Right atrium auricular region (tissue), 2 donors: ENCODE measurements at regions not wholly inside any gene's neighbourhood (a gene's known extent, or its start where the extent isn't known, plus 50 kb on each side); places are given as distances from the start of the nearest gene placed in this dataset.
A peak's percentile ranks its signal among the peaks of the same experiment; 100 is the strongest.
"Not testable (repeated sequence)": the region's sequence is repeated elsewhere in the genome, so short reads cannot be mapped to it uniquely, and the experiment has no call there.

ENCODE experiments used
- DNase-seq: peaks from one replicate; pipeline ENCODE4 v3.0.0-alpha.2; 2019; ENCODE audit warnings: low spot score
- H3K27ac ChIP-seq, 2 donors: fragments of 200-600 bp; sonication (generic); 1 replicate in 1 of 2; 2 replicates in 1 of 2; pipeline ENCODE4 v1.5.1; 2016 to 2019
- H3K27me3 ChIP-seq, 2 donors: fragments of 200-600 bp; sonication (generic); one replicate each; pipeline versions ENCODE4 v1.5.1 to v1.6.0; 2017 to 2019
- H3K36me3 ChIP-seq: fragments of 200-600 bp; sonication (generic); one replicate; pipeline ENCODE4 v1.5.1; 2016
- H3K4me1 ChIP-seq, 2 donors: fragments of 200-600 bp; sonication (generic); one replicate each; pipeline versions ENCODE4 v1.5.1 to v1.6.0; 2017 to 2019
- H3K4me3 ChIP-seq, 2 donors: fragments of 200-600 bp; sonication (generic); 1 replicate in 1 of 2; 2 replicates in 1 of 2; pipeline ENCODE4 v1.5.1; 2017 to 2019; ENCODE audit warnings: mild to moderate bottlenecking in 1 of 2, moderate library complexity in 1 of 2
- H3K9me3 ChIP-seq, 2 donors: fragments of 200-600 bp; sonication (generic); one replicate each; pipeline ENCODE4 v1.5.1; 2019
- CTCF ChIP-seq, 2 donors: fragments of 200-600 bp; sonication (generic); IDR thresholded peaks; one replicate each; pipeline ENCODE4 v1.5.1; 2019; ENCODE audit warnings: antibody characterized with exemption in 2 of 2

GRCh38 chr21:32921632-32922230 is 104.0 kb upstream of the OLIG2 start:
- Histone ChIP-seq H3K9me3 (peaks cover 0 to 17% of the 10 kb centered on the region in 2 donors), H3K36me3 (no peaks in the 10 kb centered on the region), H3K27me3 (no peaks in the 10 kb centered on the region), H3K4me3 (no peak overlapping the region), H3K4me1 (no peaks in the 10 kb centered on the region), H3K27ac (no peak overlapping the region)
- peak in 1 of 2 donors; percentile 37 for TF ChIP-seq CTCF (IDR thresholded peaks at IDR 0.05)
- no peak for DNase-seq

- TF ChIP-seq CTCF (IDR thresholded peaks at IDR 0.05): no peak
- Histone ChIP-seq H3K27ac (no peak overlapping the region), H3K36me3 (no peaks in the 10 kb centered on the region), H3K4me3 (no peak overlapping the region), H3K27me3 (no peaks in the 10 kb centered on the region), H3K9me3 (peaks cover 0 to 17% of the 10 kb centered on the region in 2 donors), H3K4me1 (no peaks in the 10 kb centered on the region)
- no peak for DNase-seq
Measured at GRCh38 chr21:32925098-32925497, 100.6 kb upstream of the OLIG2 start.

- DNase-seq: no peak
- Histone ChIP-seq H3K27me3 (no peaks in the 10 kb centered on the region), H3K27ac (no peak overlapping the region), H3K36me3 (no peaks in the 10 kb centered on the region), H3K4me1 (no peaks in the 10 kb centered on the region), H3K9me3 (peaks cover 0 to 14% of the 10 kb centered on the region in 2 donors), H3K4me3 (no peak overlapping the region)
- no peak for TF ChIP-seq CTCF (IDR thresholded peaks at IDR 0.05)
Measured at GRCh38 chr21:32929633-32930038, 96.1 kb upstream of the OLIG2 start.

DNA sequence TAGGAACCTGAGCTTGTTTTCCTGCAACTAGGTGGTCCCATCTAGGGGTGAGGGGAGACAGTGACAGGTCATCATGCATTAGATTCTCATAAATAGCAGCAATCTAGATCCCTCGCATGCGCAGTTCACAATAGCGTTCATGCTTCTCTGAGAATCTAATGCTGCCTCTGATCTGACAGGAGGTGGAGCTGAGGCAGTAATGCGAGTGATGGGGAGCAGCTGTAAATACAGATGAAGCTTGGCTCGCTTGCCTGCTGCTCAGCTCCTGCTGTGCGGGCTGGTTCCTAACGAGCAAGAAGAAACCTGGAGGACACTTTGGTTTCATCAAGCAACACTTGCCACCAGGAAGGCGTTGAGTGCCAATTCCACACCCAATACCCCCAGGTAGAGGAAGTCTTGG is 95.1 kb upstream of the OLIG2 start:
- H3K4me3 ChIP-seq: no peak overlapping the region
- H3K27ac ChIP-seq: no peak overlapping the region
- H3K36me3 ChIP-seq: no peaks in the 10 kb centered on the region
- TF ChIP-seq CTCF (IDR thresholded peaks at IDR 0.05): no peak
- no peaks in the 10 kb centered on the region for H3K4me1 ChIP-seq
- DNase-seq: no peak
- no peaks in the 10 kb centered on the region for H3K27me3 ChIP-seq
- H3K9me3 ChIP-seq: peaks cover 0 to 4% of the 10 kb centered on the region in 2 donors

GRCh38 chr21:32934068-32934467 is 91.7 kb upstream of the OLIG2 start:
- H3K27me3 ChIP-seq, H3K9me3 ChIP-seq, H3K27ac ChIP-seq, H3K4me3 ChIP-seq, DNase-seq, H3K36me3 ChIP-seq, H3K4me1 ChIP-seq: not testable (repeated sequence)

- H3K4me1 ChIP-seq: no peaks in the 10 kb centered on the region
Measured at GRCh38 chr21:32934829-32935228, 90.9 kb upstream of the OLIG2 start.

More at GRCh38 chr21:32934829-32935228, 90.9 kb upstream of the OLIG2 start:
- H3K9me3 ChIP-seq: no peaks in the 10 kb centered on the region
- no peak overlapping the region for H3K4me3 ChIP-seq
- H3K36me3 ChIP-seq: no peaks in the 10 kb centered on the region
- no peak for TF ChIP-seq CTCF (IDR thresholded peaks at IDR 0.05)
- H3K27ac ChIP-seq: no peak overlapping the region
- no peaks in the 10 kb centered on the region for H3K27me3 ChIP-seq
- DNase-seq: no peak
